Dendritic cell treated with granulocyte-macrophage colony-stimulating factor and Interleukin-4, amounts not matched to agents 40 ng/mL and 50 ng/mL, for 4 days (primary cell): ENCODE measurements at regions not wholly inside any gene's neighbourhood (a gene's known extent, or its start where the extent isn't known, plus 50 kb on each side); places are given as distances from the start of the nearest gene placed in this dataset.

ENCODE experiments used
- H3K27ac Mint-ChIP-seq: one replicate; pipeline ENCODE4 v1.8.0; 2022; ENCODE audit warnings: mild to moderate bottlenecking, mixed read lengths
- H3K27me3 Mint-ChIP-seq: one replicate; pipeline ENCODE4 v1.8.0; 2022; ENCODE audit warnings: mild to moderate bottlenecking, mixed read lengths
- H3K36me3 Mint-ChIP-seq: one replicate; pipeline ENCODE4 v1.8.0; 2022; ENCODE audit warnings: low read depth, mixed read lengths
- H3K4me1 Mint-ChIP-seq: one replicate; pipeline ENCODE4 v1.8.0; 2022; ENCODE audit warnings: low read depth, mixed read lengths
- H3K4me3 Mint-ChIP-seq: one replicate; pipeline ENCODE4 v1.8.0; 2022; ENCODE audit warnings: mild to moderate bottlenecking, moderate library complexity, mixed read lengths
- H3K9me3 Mint-ChIP-seq: one replicate; pipeline ENCODE4 v1.8.0; 2022; ENCODE audit warnings: mixed read lengths
- intact Hi-C: fragments of 100-400 bp; cut with micrococcal nuclease; formaldehyde crosslinking; loops from one replicate; pipeline ENCODE4 v1.15.0; 2022

DNA sequence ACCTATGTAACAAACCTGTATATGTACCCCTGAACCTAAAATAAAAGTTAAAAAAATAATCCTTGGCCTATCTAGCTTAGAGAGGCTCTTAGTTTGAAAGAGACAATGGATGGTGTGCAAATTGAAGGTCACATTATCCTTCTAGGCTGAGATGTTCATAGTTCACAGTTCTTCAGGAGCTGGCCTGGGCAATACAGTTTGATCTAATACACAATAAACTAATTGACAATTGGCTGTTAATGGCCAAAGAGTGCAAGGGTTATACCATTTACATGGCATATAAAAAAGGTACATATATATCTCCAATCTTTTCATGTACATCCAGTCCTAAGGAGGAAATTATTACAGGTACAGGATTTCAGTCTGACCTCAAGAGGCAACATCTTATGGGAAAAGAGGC lies 117.4 kb upstream of the NEDD9 start:
- intact Hi-C loops, result no loop called here
- H3K27ac Mint-ChIP-seq, result no peak overlapping the region
- no peaks in the 10 kb centered on the region for H3K9me3 Mint-ChIP-seq
- H3K27me3 Mint-ChIP-seq, result peaks cover 23% of the 10 kb centered on the region
- no peak overlapping the region for H3K4me3 Mint-ChIP-seq
- no peaks in the 10 kb centered on the region for H3K36me3 Mint-ChIP-seq
- H3K4me1 Mint-ChIP-seq, result peaks cover 56% of the 10 kb centered on the region

DNA sequence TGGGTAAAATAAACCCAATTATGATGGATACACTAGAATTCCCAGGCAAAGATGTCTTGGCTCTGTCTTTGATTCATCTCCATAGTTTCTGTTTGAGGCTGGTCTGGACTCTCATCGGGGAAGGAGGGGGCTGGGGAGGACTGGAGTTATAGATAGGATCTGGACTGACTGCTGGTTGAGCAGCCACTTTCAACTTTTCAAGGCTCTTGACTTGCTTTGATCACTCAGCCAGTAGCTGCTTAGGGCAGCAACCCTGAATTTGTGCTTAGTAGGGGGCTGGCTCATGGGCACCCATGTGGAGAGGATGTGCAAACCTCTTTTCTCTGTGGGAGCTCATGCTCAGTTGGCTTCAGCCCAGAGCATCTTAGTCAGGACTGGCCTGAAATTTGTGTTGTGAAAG lies 114.0 kb upstream of the NEDD9 start:
- Mint-ChIP-seq H3K36me3 (no peaks in the 10 kb centered on the region), H3K9me3 (no peaks in the 10 kb centered on the region), H3K27me3 (peaks cover 8% of the 10 kb centered on the region), H3K27ac (no peak overlapping the region), H3K4me3 (no peak overlapping the region), H3K4me1 (peaks cover 43% of the 10 kb centered on the region)
- intact Hi-C loops, result no loop called here

DNA sequence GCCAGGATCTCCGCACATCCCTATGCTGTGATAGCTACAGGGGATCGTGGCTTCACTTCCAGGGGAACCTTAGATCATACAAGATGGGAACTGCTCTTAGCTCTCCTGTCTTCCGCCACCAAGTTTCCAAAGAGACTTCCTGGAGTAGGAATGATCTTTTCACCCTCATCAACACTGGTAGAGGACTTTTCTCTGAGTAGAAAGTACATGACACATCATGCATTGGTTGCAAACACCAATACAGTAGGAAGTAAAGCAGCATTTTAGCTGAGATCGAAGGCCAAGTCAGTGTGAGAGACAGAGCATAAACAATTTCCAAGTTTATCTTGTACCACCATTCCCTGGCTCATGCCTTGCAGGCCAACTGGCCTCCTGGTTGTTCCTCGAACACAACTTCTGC lies 113.1 kb upstream of the NEDD9 start:
- Mint-ChIP-seq H3K4me1 (peaks cover 43% of the 10 kb centered on the region), H3K27ac (no peak overlapping the region), H3K4me3 (no peak overlapping the region), H3K36me3 (no peaks in the 10 kb centered on the region), H3K27me3 (peaks cover 6% of the 10 kb centered on the region), H3K9me3 (no peaks in the 10 kb centered on the region)
- intact Hi-C loops, result no loop called here

DNA sequence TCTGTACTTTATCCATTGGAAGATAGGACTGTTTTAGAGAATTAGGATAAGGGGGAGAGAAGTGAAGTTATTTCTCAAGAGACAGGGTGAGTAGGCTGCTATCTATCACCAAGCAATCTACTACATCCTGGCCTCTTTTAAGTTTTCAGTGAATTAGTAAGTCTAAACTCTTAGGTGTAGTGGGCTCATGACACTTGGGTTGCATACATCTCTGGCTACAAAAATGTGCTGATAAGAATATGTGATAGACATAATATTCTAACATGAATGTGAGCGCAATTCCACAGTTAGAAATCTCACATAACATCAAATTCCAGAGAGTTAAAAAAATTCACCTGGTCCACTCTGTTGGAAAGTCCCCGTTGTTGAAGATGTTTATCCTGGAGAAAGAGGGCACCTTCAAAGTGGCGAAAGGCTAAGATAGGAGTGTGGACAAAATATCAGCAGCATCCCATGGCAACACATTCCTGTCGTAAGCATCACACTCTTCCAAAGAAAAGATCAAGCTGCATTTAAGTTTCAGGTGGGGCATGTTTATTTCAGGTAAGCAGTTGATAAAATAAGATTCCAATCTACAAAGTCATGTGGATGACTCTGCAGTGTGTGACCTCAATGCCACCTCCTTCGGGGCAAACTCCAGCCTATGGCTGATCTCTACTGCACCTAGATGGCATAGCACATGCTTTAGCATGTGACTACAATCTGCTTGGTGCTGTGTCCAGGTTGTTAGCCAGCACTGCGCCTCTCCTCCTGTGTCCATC lies 111.7 kb upstream of the NEDD9 start:
- H3K4me1 Mint-ChIP-seq, result peaks cover 30% of the 10 kb centered on the region
- H3K9me3 Mint-ChIP-seq, result no peaks in the 10 kb centered on the region
- H3K27me3 Mint-ChIP-seq, result peaks cover 6% of the 10 kb centered on the region
- no peaks in the 10 kb centered on the region for H3K36me3 Mint-ChIP-seq
- no peak overlapping the region for H3K4me3 Mint-ChIP-seq
- intact Hi-C loops, result no loop called here
- H3K27ac Mint-ChIP-seq, result no peak overlapping the region

DNA sequence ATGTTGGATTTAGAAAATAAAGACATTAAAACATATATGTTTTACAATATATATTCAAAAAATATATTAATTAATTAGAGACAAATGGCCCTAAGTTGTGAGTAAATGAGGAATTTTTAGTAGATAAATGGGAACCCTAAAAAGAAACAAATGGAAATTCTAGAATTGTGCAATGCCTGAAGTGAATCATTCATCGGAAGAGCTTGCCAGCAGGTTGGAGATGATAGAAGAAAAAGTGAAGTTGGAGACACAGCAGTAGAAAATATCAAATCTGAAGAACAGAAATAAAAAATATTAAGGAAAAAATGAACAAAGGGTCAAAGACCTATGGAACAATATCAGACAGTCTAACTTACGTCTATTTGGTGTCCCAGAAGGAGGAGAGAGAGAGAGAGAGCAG lies 109.4 kb upstream of the NEDD9 start:
- H3K27ac Mint-ChIP-seq, result peak overlapping the region; percentile 33
- H3K4me1 Mint-ChIP-seq, result peaks cover 30% of the 10 kb centered on the region
- H3K27me3 Mint-ChIP-seq, result peaks cover 5% of the 10 kb centered on the region
- H3K4me3 Mint-ChIP-seq, result peak overlapping the region; percentile 7
- no peaks in the 10 kb centered on the region for H3K9me3 Mint-ChIP-seq
- no peaks in the 10 kb centered on the region for H3K36me3 Mint-ChIP-seq
- intact Hi-C loops, result no loop called here

DNA sequence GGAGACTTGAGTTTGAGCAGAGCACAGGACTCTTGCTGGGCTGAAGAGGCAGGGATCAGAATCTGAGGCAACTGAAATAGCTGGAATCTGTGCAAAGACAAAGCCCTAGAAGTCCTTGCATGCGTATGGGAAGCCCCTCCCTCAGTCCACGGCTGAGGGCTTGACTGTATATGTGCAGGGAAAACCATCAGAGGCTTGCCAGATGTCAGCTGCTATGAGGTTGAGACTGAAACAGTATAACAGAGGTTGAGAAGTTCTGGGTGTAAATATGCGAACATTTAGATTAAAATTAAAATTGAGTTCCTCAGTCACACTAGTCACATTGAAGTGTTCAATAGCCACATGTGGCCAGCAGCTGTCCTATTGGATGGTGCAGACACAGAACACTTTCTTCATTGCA lies 108.8 kb upstream of the NEDD9 start:
- Mint-ChIP-seq H3K27ac (no peak overlapping the region), H3K36me3 (no peaks in the 10 kb centered on the region), H3K4me3 (no peak overlapping the region), H3K27me3 (peaks cover 4% of the 10 kb centered on the region), H3K9me3 (no peaks in the 10 kb centered on the region), H3K4me1 (peaks cover 30% of the 10 kb centered on the region)
- intact Hi-C loops, result no loop called here

DNA sequence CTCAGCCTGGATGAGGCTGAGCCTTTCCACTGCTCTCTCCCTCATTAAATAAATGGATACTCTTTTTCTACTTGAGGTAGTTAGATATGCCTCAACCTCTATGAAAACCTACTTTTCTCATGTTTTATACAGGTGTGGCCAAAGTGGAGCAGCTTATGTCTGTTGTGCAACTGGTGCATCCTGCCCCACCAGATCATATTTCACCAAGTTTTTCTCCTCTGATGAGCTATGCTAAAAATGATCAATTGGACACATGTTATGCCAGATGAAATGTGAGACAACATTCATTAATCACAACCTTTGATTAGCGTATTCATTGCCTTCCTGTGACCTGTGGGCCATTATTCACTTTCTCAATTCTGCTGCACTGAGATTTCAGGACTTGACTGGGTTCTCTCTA lies 106.9 kb upstream of the NEDD9 start:
- Mint-ChIP-seq H3K9me3 (no peaks in the 10 kb centered on the region), H3K4me1 (peaks cover 26% of the 10 kb centered on the region), H3K36me3 (no peaks in the 10 kb centered on the region), H3K27ac (no peak overlapping the region), H3K27me3 (no peaks in the 10 kb centered on the region), H3K4me3 (no peak overlapping the region)
- intact Hi-C loops, result no loop called here

DNA sequence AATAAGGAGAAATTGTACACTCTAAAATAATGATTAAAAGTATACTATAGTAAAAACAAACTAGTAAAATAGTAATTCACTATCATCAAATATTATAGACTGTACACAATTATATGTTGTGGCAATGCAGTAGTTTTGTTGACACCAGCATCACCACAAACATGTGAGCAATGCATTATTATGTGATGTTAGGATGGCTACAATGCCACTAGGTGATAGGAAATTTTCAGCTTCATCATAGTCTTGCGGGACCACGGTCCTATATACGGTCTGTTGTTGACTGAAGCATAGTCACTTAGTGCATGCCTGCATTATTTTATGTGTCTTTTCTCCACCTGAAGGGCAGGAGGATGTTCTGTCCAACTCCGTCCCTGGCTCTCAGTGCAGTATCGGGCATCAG lies 104.8 kb upstream of the NEDD9 start:
- intact Hi-C loops, result no loop called here
- H3K27ac Mint-ChIP-seq, result no peak overlapping the region
- no peaks in the 10 kb centered on the region for H3K9me3 Mint-ChIP-seq
- peaks cover 5% of the 10 kb centered on the region for H3K27me3 Mint-ChIP-seq
- H3K36me3 Mint-ChIP-seq, result no peaks in the 10 kb centered on the region
- H3K4me1 Mint-ChIP-seq, result peaks cover 25% of the 10 kb centered on the region
- no peak overlapping the region for H3K4me3 Mint-ChIP-seq

DNA sequence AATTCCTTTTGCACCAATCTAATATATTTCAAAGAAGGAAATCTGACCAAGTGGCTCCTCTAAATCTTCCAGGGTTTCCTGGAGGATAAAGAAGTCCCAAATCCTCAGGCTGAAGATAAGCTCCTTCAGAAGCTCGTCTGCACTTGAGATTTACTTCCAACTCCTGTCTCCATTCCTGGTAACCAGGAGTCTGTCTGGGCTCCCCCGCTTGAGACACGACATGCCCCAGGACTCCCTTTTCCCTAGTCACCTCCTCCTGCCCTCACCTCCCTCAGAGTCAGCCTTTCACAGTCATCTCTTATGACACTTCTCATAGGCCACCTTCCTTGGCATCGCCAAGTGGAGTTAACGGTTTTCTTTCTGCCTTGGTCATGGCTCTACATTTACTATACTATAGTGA lies 103.4 kb upstream of the NEDD9 start:
- no peaks in the 10 kb centered on the region for H3K36me3 Mint-ChIP-seq
- no peak overlapping the region for H3K27ac Mint-ChIP-seq
- peaks cover 21% of the 10 kb centered on the region for H3K4me1 Mint-ChIP-seq

DNA sequence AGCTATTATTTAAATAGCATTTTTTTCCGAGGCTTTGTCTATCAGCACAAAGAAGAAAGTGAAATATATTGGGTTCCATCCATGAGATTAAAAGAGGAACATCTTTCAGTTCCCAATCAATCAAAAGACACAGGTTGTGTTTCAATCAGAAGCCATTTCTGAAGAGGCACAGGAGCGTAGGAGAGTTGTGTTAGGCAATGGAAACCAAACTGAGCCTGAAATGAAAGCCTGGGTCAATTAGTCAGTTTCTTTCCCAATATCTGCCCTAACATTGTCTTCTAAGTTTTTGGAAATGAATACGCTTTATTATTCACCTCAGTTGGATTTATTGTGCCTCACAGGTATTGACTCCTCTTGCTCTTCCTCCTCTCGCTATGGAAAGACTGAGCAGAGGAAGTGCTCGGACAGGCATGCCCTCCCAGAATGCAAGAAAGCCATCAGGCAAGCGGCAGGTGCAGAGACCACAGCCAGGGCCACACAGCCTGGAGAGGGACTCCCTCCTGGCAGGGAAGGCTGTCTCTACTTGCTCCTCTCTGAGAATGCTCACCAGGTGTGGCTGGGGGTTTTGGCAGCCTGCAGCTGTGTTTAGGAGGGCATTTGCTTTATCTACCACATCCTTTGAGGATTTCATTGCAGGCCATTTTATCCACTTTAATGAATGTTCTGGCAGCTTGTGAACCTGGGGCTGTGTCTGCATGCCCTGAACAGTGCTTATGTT lies 100.8 kb upstream of the NEDD9 start:
- Mint-ChIP-seq H3K27ac (no peak overlapping the region), H3K36me3 (no peaks in the 10 kb centered on the region), H3K4me3 (no peak overlapping the region), H3K9me3 (no peaks in the 10 kb centered on the region), H3K27me3 (peaks cover 10% of the 10 kb centered on the region), H3K4me1 (peaks cover 42% of the 10 kb centered on the region)
- intact Hi-C loops, result no loop called here

More for the DNA sequence above, 103.4 kb upstream of the NEDD9 start:
- Mint-ChIP-seq H3K27me3 (peaks cover 9% of the 10 kb centered on the region), H3K4me3 (no peak overlapping the region), H3K9me3 (no peaks in the 10 kb centered on the region)
- intact Hi-C loops, result no loop called here

DNA sequence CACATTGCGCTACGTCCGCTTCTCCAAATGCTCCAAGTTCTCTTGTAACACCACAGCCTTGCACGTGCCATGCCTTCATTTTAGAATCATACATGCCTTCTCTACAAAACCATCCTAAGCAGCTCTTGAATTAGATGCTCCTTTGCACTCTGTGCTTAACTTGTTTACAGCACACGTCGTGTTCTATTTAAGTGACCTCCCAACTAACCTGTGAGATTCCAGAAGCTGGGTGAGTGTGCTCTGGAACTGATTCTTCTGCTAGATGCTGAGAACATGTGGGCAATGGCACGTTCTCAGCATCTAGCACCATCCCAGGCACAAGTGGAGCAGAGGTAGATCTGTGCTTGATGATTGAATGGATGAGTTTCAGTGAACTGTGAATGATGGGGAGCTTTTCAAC lies 100.0 kb upstream of the NEDD9 start:
- Mint-ChIP-seq H3K9me3 (no peaks in the 10 kb centered on the region), H3K4me1 (peaks cover 42% of the 10 kb centered on the region), H3K4me3 (no peak overlapping the region), H3K27ac (no peak overlapping the region), H3K27me3 (peaks cover 10% of the 10 kb centered on the region), H3K36me3 (no peaks in the 10 kb centered on the region)
- intact Hi-C loops, result no loop called here

DNA sequence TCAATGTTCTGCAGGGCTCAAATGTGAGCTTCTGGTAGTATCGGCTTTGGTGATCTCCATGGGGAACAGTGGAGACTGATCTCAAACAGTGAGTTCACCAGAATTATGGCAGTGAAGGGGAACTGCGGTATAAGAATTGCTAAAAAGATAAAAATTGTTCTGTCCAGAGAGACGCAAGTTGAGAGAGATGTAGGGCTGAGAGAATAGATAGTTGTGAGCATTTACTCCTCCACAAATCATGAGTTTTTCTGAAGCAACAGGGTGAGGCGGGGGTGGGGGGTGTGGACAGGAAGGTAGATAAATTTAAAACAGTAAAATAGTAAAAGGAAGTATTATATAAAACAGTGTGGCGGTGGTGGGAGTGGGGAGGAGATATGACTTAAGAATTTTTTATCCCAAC lies 98.6 kb upstream of the NEDD9 start:
- H3K4me3 Mint-ChIP-seq, result no peak overlapping the region
- intact Hi-C loops, result no loop called here
- peaks cover 42% of the 10 kb centered on the region for H3K4me1 Mint-ChIP-seq
- H3K27me3 Mint-ChIP-seq, result peaks cover 10% of the 10 kb centered on the region
- H3K9me3 Mint-ChIP-seq, result no peaks in the 10 kb centered on the region
- peak overlapping the region; percentile 58 for H3K27ac Mint-ChIP-seq
- no peaks in the 10 kb centered on the region for H3K36me3 Mint-ChIP-seq

DNA sequence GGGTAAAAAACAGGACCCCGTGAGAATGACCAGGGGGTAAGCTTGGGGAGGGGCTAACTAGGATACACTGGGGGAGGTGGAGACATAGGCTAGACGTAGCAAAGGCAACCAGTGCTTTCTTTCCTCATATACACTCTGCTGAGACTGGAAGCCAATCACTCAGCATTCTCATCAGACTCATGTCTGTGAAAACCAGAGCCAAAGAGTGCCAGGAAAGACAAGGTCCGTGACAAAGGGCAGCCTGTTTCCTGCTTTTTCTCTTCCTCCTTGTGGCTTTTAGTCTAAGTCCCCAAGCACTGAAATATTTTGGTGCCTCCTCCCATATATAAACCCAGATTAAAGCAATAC lies 97.9 kb upstream of the NEDD9 start:
- no peaks in the 10 kb centered on the region for H3K9me3 Mint-ChIP-seq
- H3K4me1 Mint-ChIP-seq, result peaks cover 42% of the 10 kb centered on the region
- H3K27ac Mint-ChIP-seq, result peak overlapping the region; percentile 58
- peaks cover 10% of the 10 kb centered on the region for H3K27me3 Mint-ChIP-seq
- no peaks in the 10 kb centered on the region for H3K36me3 Mint-ChIP-seq
- no peak overlapping the region for H3K4me3 Mint-ChIP-seq
- intact Hi-C loops, result no loop called here

DNA sequence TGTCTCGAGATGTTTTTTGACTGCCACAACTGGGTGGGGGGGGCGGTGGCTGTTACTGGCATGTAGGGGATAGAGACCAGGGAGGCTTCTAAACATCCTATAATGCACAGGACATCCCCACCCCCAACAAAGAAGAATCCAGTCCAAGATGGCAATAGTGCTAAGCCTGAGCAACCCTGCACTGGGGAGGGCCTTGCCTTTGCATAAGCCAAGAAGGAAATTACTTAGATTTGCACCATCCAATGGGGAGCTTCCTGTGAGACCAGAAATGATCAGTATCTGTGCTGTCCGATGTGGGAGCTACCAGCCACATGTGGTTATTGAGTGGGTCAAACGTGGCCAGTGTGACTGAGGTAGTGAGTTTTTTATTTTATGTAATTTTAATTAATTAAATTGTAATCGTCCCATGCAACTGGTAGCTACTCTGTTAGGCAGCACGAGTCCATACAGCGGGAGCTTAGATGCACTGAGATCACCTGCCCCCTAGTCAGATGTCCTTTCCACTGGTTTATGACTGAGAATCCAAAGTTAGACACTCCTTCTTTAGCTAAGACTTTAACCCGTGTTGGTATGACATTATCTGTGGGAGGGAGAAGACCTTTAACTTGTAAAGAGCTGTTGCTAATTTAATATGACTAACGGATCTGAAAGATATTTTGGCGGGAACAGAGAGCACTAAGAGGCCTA lies 97.4 kb upstream of the NEDD9 start:
- intact Hi-C loops, result loop anchor here (10.0 kb wide), 1 partner anchor 45 kb away; no protein-coding TSS in a partner anchor
- Mint-ChIP-seq H3K4me3 (no peak overlapping the region), H3K27me3 (peaks cover 10% of the 10 kb centered on the region), H3K4me1 (peaks cover 42% of the 10 kb centered on the region), H3K9me3 (no peaks in the 10 kb centered on the region), H3K27ac (peak overlapping the region; percentile 58), H3K36me3 (no peaks in the 10 kb centered on the region)
